WERI-Rb-1 (cell line): ENCODE measurements at regions not wholly inside any gene's neighbourhood (a gene's known extent, or its start where the extent isn't known, plus 50 kb on each side); places are given as distances from the start of the nearest gene placed in this dataset.

Experiments
- DNase-seq: peaks from one replicate; pipeline ENCODE4 v3.0.0-alpha.2; 2020
- H3K27ac ChIP-seq: fragments of 250-450 bp; sonication (Bioruptor Pico); 2 replicates; pipeline ENCODE4 v1.5.1; 2020; ENCODE audit warnings: mild to moderate bottlenecking, moderate library complexity
- H3K27me3 ChIP-seq: fragments of 250-450 bp; sonication (Bioruptor Pico); 2 replicates; pipeline ENCODE4 v1.5.1; 2021; ENCODE audit warnings: mild to moderate bottlenecking, low read depth, moderate library complexity; ENCODE audit not compliant: insufficient read depth, severe bottlenecking
- H3K36me3 ChIP-seq: fragments of 250-450 bp; sonication (Bioruptor Pico); 2 replicates; pipeline ENCODE4 v1.5.1; 2020; ENCODE audit warnings: mild to moderate bottlenecking, moderate library complexity
- H3K4me3 ChIP-seq: 2 replicates; pipeline ENCODE4 v1.5.1; 2011; ENCODE audit warnings: low read depth, mild to moderate bottlenecking, control low read depth, low read length
- H3K9me3 ChIP-seq: fragments of 250-450 bp; sonication (Bioruptor Pico); 2 replicates; pipeline ENCODE4 v1.5.1; 2021; ENCODE audit warnings: mild to moderate bottlenecking, moderate library complexity; ENCODE audit not compliant: severe bottlenecking
- CTCF ChIP-seq: IDR thresholded peaks from 2 replicates; pipeline ENCODE4 v1.5.1; 2011; ENCODE audit warnings: low read depth, mild to moderate bottlenecking, control low read depth, inconsistent platforms, low read length

GRCh38 chr12:27894309-27894708, 78.2 kb downstream of the PTHLH start:
- Histone ChIP-seq H3K36me3 (no peaks in the 10 kb centered on the region), H3K27me3 (no peaks in the 10 kb centered on the region), H3K4me3 (no peak overlapping the region), H3K9me3 (no peaks in the 10 kb centered on the region), H3K27ac (no peak overlapping the region)
- TF ChIP-seq CTCF = no peak
- no peak for DNase-seq

GRCh38 chr12:27879708-27880107, 92.8 kb downstream of the PTHLH start:
- no peak overlapping the region for H3K27ac ChIP-seq
- TF ChIP-seq CTCF = no peak
- DNase-seq = no peak

GRCh38 chr12:27875677-27876076, 95.6 kb upstream of the MANSC4 start:
- Histone ChIP-seq H3K9me3 (no peaks in the 10 kb centered on the region), H3K27ac (no peak overlapping the region), H3K4me3 (no peak overlapping the region), H3K27me3 (no peaks in the 10 kb centered on the region), H3K36me3 (no peaks in the 10 kb centered on the region)
- no peak for DNase-seq
- TF ChIP-seq CTCF = no peak

More at GRCh38 chr12:27879708-27880107, 92.8 kb downstream of the PTHLH start:
- Histone ChIP-seq H3K36me3 (no peaks in the 10 kb centered on the region), H3K4me3 (no peak overlapping the region), H3K27me3 (no peaks in the 10 kb centered on the region), H3K9me3 (no peaks in the 10 kb centered on the region)

GRCh38 chr12:27873010-27873409, 93.0 kb upstream of the MANSC4 start:
- Histone ChIP-seq H3K36me3 (no peaks in the 10 kb centered on the region), H3K27ac (no peak overlapping the region), H3K4me3 (no peak overlapping the region), H3K27me3 (no peaks in the 10 kb centered on the region), H3K9me3 (no peaks in the 10 kb centered on the region)
- TF ChIP-seq CTCF = no peak
- DNase-seq = no peak

GRCh38 chr12:27871946-27872345, 91.9 kb upstream of the MANSC4 start:
- no peaks in the 10 kb centered on the region for H3K9me3 ChIP-seq
- H3K27me3 ChIP-seq = no peaks in the 10 kb centered on the region
- no peak overlapping the region for H3K27ac ChIP-seq
- no peaks in the 10 kb centered on the region for H3K36me3 ChIP-seq
- TF ChIP-seq CTCF = no peak
- H3K4me3 ChIP-seq = no peak overlapping the region
- DNase-seq = no peak

- DNase-seq = no peak
- H3K9me3 ChIP-seq = no peaks in the 10 kb centered on the region
- H3K36me3 ChIP-seq = no peaks in the 10 kb centered on the region
- H3K27ac ChIP-seq = no peak overlapping the region
- H3K27me3 ChIP-seq = no peaks in the 10 kb centered on the region
- no peak overlapping the region for H3K4me3 ChIP-seq
- TF ChIP-seq CTCF = no peak
Measured at GRCh38 chr12:27870939-27871338, 90.9 kb upstream of the MANSC4 start.
